Occipital lobe (tissue), 1 donor: ENCODE measurements at regions not wholly inside any gene's neighbourhood (a gene's known extent, or its start where the extent isn't known, plus 50 kb on each side); places are given as distances from the start of the nearest gene placed in this dataset.

ENCODE experiments used
- DNase-seq: peaks from one replicate; lab custom pipeline; 2025; lab: John Stamatoyannopoulos, UW

- DNase-seq, result no peak
Observed at GRCh38 chr12:126651133-126651532, 1585.9 kb downstream of the AACS start.

GRCh38 chr12:126663304-126664094, 1598.3 kb downstream of the AACS start:
- no peak for DNase-seq

- no peak for DNase-seq
Observed at GRCh38 chr12:126667339-126667738, 1599.6 kb upstream of the TMEM132C start.

DNA sequence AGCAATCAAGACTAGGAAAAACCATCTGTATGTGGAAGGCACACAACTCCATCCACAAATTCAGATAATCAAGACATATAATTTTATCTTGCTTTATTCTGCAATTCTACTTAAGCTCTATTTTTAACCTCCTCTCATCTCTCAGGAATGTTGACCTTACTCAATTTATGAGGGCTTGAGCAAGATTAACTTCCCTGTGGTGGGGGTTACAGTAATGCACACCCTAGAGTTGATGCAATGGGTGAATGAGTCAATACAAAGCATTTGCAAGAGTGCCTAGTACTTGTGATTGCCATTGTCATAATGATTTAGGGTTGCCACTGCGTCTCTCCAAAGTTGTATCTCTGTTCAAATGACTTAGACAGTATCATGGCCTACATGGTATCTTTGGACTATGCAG, 1598.4 kb upstream of the TMEM132C start:
- DNase-seq, result no peak

- DNase-seq, result no peak
Observed at GRCh38 chr12:126668961-126669360, 1598.0 kb upstream of the TMEM132C start.

GRCh38 chr12:126676434-126676833, 1590.5 kb upstream of the TMEM132C start:
- DNase-seq, result peak; percentile 9

GRCh38 chr12:126681676-126682075, 1585.3 kb upstream of the TMEM132C start:
- DNase-seq, result no peak

GRCh38 chr12:126684703-126685102, 1582.3 kb upstream of the TMEM132C start:
- DNase-seq, result no peak

GRCh38 chr12:126685636-126686035, 1581.3 kb upstream of the TMEM132C start:
- no peak for DNase-seq

GRCh38 chr12:126688556-126688955, 1578.4 kb upstream of the TMEM132C start:
- DNase-seq, result no peak

DNA sequence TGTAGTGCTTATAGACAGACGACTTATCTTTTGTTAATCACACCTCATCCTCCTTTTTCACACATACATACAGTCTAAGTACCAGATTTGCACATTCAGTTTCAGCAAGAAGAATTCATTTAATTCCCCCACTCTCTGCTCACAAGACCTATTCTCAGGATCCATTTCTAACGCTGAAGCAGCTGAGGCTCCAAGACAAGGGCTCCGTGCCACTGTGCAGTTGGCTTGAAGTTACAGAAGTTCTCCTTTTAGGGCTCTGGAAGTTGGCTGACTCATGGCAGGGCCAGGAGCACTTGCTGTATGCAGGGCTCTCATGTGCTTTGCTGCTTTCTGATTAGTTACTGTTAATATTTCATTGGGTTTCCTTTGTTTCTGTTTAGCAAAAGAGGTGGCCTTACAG, 1566.9 kb upstream of the TMEM132C start:
- DNase-seq, result no peak

- DNase-seq, result no peak
Observed at GRCh38 chr12:126704609-126705008, 1562.4 kb upstream of the TMEM132C start.

DNA sequence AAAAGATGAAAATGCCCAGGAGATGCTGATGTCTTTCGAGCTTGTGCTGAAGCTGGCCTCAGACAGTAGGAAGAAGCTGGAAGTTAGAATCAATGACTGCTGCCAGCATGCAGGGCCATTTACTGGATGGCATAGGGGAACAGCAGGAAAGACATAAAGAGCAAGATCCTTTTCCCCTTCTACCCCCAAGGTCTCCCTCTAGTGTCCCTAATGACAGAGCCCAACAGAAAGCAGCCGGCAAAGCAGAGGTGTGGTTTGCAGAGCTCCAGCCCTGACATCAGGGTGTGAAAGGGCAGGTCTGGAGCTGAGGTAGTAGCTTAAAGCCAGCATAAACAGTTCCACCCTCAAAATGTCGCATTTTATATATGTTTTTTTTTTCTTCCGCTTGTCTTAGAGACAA, 1560.7 kb upstream of the TMEM132C start:
- no peak for DNase-seq

GRCh38 chr12:126708492-126708896, 1558.5 kb upstream of the TMEM132C start:
- DNase-seq, result no peak

GRCh38 chr12:126718365-126718764, 1548.6 kb upstream of the TMEM132C start:
- no peak for DNase-seq

- DNase-seq, result no peak
Observed at GRCh38 chr12:126719912-126720705, 1546.9 kb upstream of the TMEM132C start.

GRCh38 chr12:126726481-126727217, 1540.3 kb upstream of the TMEM132C start:
- DNase-seq, result no peak

DNA sequence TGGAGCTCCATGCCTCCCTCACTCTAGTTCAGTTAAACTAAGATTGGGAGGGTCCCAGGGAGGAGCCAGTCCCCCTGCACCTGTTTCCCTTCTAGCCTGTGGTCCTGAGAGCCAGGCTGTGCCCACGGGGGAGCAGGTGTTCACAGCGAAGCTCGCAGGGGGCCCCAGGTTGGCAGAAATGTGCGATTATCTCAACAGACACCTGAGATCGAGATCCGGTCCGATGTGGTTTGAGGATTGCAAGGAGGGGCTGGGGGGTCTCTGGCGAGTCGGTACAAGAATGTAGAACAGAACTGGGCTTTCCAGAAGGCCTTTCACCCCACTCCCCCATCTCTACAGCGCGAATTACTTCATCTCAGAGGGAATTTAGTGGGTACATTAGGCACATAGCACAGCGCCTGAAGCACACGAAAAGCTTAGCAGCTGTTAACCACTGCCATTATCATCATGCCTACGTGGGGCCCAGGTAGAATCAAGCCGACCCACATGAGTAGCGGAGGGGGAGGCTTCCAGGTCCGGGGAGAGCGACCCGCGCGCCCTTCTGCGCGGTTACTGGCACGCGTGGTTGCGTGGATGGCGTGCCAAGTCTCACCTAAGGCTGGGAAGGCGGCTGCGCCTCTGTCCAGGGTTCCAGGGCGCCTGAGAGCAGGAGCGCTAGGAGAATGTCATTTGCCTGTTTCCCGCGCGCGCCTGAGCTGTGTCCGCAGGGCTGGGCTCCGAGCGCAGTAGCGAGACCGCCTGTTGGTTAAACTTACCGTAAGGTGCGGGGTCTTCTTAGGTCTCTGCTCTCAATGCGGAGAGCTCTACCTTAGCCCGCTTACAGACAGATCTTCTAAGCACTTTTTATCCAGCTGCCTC, 1539.5 kb upstream of the TMEM132C start:
- no peak for DNase-seq

DNA sequence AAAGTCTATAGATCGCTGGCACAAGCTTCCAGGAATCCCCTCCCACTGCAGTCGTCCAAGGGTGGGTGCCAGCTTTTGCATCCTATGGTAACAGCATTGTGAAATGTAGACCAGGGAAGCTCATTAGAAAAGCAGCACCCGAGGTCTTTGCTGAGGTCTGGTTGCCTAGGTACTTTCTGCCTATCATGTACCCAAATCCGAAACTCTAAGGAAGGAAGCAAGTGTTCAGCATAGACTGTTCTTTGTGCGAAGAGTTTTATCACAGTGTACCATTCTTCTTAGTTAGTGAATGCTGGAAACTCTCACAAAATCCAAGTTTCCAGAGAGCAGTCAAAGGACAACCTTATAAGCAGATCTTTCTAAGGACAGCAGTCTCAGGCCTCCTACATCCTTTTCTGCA, 1532.7 kb upstream of the TMEM132C start:
- DNase-seq, result no peak

- DNase-seq, result no peak
Observed at GRCh38 chr12:126734710-126735109, 1532.3 kb upstream of the TMEM132C start.
